K562 (cell line): ENCODE measurements at regions not wholly inside any gene's neighbourhood (a gene's known extent, or its start where the extent isn't known, plus 50 kb on each side); places are given as distances from the start of the nearest gene placed in this dataset.

Experiments
- ATAC-seq: fragments of 200-7000 bp; cut with Tn5 transposase; 3 replicates; pipeline ENCODE4 v1.9.1; 2020; ENCODE audit warnings: moderate library complexity
- BruUV-seq: library from RNA; stranded (reverse); fragments of 400-500 nt; replicated peaks from 2 replicates; lab custom pipeline; 2021; lab: Mats Ljungman, UMichigan
- CTCF ChIA-PET: fragments of 300-600 bp; formaldehyde crosslinking; extraction: SDS; loops from one replicate; lab custom pipeline; 2021; ENCODE audit warnings: low intra/inter-chr PET ratio; lab: Yijun Ruan, JAX
- POLR2A ChIA-PET: fragments of 300-600, 350-650 bp; sonication (Branson Sonifier 250); formaldehyde crosslinking; extraction: SDS; loops from one replicate; lab custom pipeline; 2021; ENCODE audit warnings: antibody characterized with exemption, inconsistent platforms; lab: Yijun Ruan, JAX
- DNase-seq, 4 experiments: peaks; one replicate each; pipeline versions ENCODE4 v3.0.0 to v3.0.0-alpha.2; 2011 to 2018; ENCODE audit warnings: low spot score in 3 of 4, mixed read lengths in 3 of 4; ENCODE audit errors: extremely low read depth in 1 of 4
- FAIRE-seq: peaks from 2 replicates; lab custom pipeline; 2011; peaks lifted over from hg19 to GRCh38; lab: Jason Lieb, UNC
- H2AFZ ChIP-seq: 2 replicates; pipeline ENCODE4 v1.6.0; 2011; ENCODE audit warnings: low read depth, low read length, control low read depth, inconsistent platforms
- H3K27ac ChIP-seq: fragments of 200-600 bp; 3 replicates; pipeline ENCODE4 v1.8.0; 2011; ENCODE audit warnings: low read depth, mild to moderate bottlenecking, control low read depth, inconsistent platforms, low read length, moderate library complexity, mixed read lengths; ENCODE audit errors: extremely low read depth
- H3K27me3 ChIP-seq, 2 experiments: fragments of 300-600 bp in 1 of 2; 2 replicates in 1 of 2; 3 replicates in 1 of 2; pipeline versions ENCODE4 v1.6.0 to v1.8.0; 2011; ENCODE audit warnings: inconsistent platforms in 2 of 2, low read length in 2 of 2, mild to moderate bottlenecking in 1 of 2, mixed read lengths in 1 of 2, moderate library complexity in 1 of 2; ENCODE audit not compliant: control insufficient read depth in 2 of 2, insufficient read depth in 2 of 2
- H3K36me3 ChIP-seq: fragments of 300-600 bp; 3 replicates; pipeline ENCODE4 v1.8.0; 2011; ENCODE audit warnings: mild to moderate bottlenecking, low read length, inconsistent platforms; ENCODE audit not compliant: control insufficient read depth, insufficient read depth
- H3K4me1 ChIP-seq, 2 experiments: fragments of 200-600 bp in 1 of 2; replicated peaks in 1 of 2; 2 replicates in 1 of 2; 3 replicates in 1 of 2; pipeline versions ENCODE4 v1.5.1 to v1.8.0; 2011; ENCODE audit warnings: inconsistent platforms in 2 of 2, low read length in 2 of 2, mild to moderate bottlenecking in 1 of 2, mixed read lengths in 1 of 2, moderate library complexity in 1 of 2; ENCODE audit not compliant: control insufficient read depth in 2 of 2, insufficient read depth in 2 of 2
- H3K4me2 ChIP-seq: 2 replicates; pipeline ENCODE4 v1.6.1; 2011; ENCODE audit warnings: low read length, control low read depth, inconsistent platforms, mixed read lengths; ENCODE audit not compliant: insufficient read depth
- H3K4me3 ChIP-seq: fragments of 200-600 bp; sonication (generic), shearing (Covaris generic); 2 replicates; pipeline ENCODE4 v1.5.1; 2016; ENCODE audit warnings: control low read depth, inconsistent platforms
- H3K79me2 ChIP-seq: fragments of 200-600 bp; 3 replicates; pipeline ENCODE4 v1.8.0; 2011; ENCODE audit warnings: low read length, inconsistent platforms; ENCODE audit not compliant: control insufficient read depth, insufficient read depth
- H3K9ac ChIP-seq, 2 experiments: 2 replicates each; pipeline versions ENCODE4 v1.6.0 to v1.6.1; 2011; ENCODE audit warnings: low read depth in 2 of 2, low read length in 2 of 2, control low read depth in 1 of 2, inconsistent platforms in 1 of 2, mild to moderate bottlenecking in 1 of 2, mixed read lengths in 1 of 2; ENCODE audit not compliant: insufficient read depth in 1 of 2
- H3K9me1 ChIP-seq: one replicate; pipeline ENCODE4 v1.6.0; 2011; ENCODE audit warnings: inconsistent platforms, mild to moderate bottlenecking, low read length, moderate library complexity; ENCODE audit not compliant: control insufficient read depth, insufficient read depth
- H3K9me3 ChIP-seq: replicated peaks from 2 replicates; pipeline ENCODE4 v1.5.1; 2011; ENCODE audit warnings: low read depth, low read length, inconsistent platforms; ENCODE audit not compliant: control insufficient read depth, insufficient read depth
- H4K20me1 ChIP-seq: replicated peaks from 2 replicates; pipeline ENCODE4 v1.6.1; 2011; ENCODE audit warnings: low read length, inconsistent platforms, mixed read lengths; ENCODE audit not compliant: control insufficient read depth, insufficient read depth
- CAMTA2 ChIP-seq: fragments of 250-450 bp; sonication (Bioruptor Pico); conservative IDR thresholded peaks from 2 replicates; pipeline ENCODE4 v1.5.1; 2022
- E2F4 ChIP-seq: sonication (generic); formaldehyde crosslinking; IDR thresholded peaks from 2 replicates; pipeline ENCODE4 v1.8.0; 2022; ENCODE audit warnings: mild to moderate bottlenecking, low read depth, missing genetic modification reagents
- HMG20B ChIP-seq: fragments of 250-450 bp; sonication (Bioruptor Pico); IDR thresholded peaks from 2 replicates; pipeline ENCODE4 v1.5.0; 2021; ENCODE audit warnings: mild to moderate bottlenecking
- MGA ChIP-seq: fragments of 450-650 bp; IDR thresholded peaks from 2 replicates; pipeline ENCODE4 v1.6.1; 2016; ENCODE audit warnings: mild to moderate bottlenecking, moderate library complexity
- ZFP1 ChIP-seq: fragments of 450-650 bp; formaldehyde crosslinking; IDR thresholded peaks from 2 replicates; pipeline ENCODE4 v1.4.0; 2020; ENCODE audit warnings: mild to moderate bottlenecking, mixed read lengths
- ZNF431 ChIP-seq: sonication (generic); formaldehyde crosslinking; IDR thresholded peaks from 2 replicates; pipeline ENCODE4 v1.8.0; 2022; ENCODE audit warnings: mild to moderate bottlenecking, missing genetic modification reagents
- ZNF449 ChIP-seq: fragments of 250-450 bp; sonication (Bioruptor Pico); IDR thresholded peaks from 2 replicates; pipeline ENCODE4 v1.8.0; 2022; ENCODE audit warnings: moderate library complexity, mild to moderate bottlenecking, inconsistent platforms
- ZNF644 ChIP-seq: fragments of 200-800 bp; sonication (Bioruptor generic); IDR thresholded peaks from 2 replicates; pipeline ENCODE4 v1.6.1; 2016; ENCODE audit warnings: low read depth, missing genetic modification characterization, missing compliant biosample characterization
- in situ Hi-C: fragments of 300-500 bp; cut with MboI; formaldehyde crosslinking; loops from 4 replicates; pipeline ENCODE4 v1.15.0; 2018; ENCODE audit warnings: inconsistent platforms, mixed read lengths
- intact Hi-C: fragments of 100-400 bp; cut with micrococcal nuclease; formaldehyde crosslinking; loops from 2 replicates; pipeline ENCODE4 v1.14.2; 2022

DNA sequence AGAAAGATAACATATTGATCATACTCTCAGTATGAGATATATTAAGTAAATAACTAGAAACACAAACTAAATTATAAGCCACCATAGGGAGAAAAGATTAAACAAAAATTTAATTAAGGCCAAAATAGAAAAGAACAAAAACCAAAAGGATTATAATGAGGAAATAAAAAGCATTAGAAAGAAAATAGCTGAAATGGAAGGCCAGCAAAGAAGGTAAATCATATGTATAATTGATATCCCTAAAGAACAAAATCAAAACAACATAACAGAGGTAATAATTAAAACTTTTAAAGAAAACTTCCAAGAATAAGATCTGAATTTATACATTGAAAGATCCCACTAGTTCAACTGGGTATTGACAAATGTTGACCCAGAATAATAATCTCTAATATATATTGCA lies 453.0 kb downstream of the LRRIQ3 start:
- Histone ChIP-seq H3K27ac (no peak overlapping the region), H3K27me3 (no peaks in the 10 kb centered on the region), H3K4me1 (no peaks in the 10 kb centered on the region), H3K4me2 (no peak overlapping the region), H2AFZ (no peak overlapping the region), H3K36me3 (no peaks in the 10 kb centered on the region), H3K79me2 (no peaks in the 10 kb centered on the region), H3K4me3 (no peak overlapping the region), H3K9me1 (no peaks in the 10 kb centered on the region), H4K20me1 (no peaks in the 10 kb centered on the region), H3K9ac (no peak overlapping the region), H3K9me3 (no peaks in the 10 kb centered on the region)
- in situ Hi-C loops (no loop called here), intact Hi-C loops (no loop called here)
- BruUV-seq: no TSS peak
- ATAC-seq: no peak
- CTCF ChIA-PET: no interaction called here
- DNase-seq: no peak
- no peak for FAIRE-seq
- POLR2A ChIA-PET: no interaction called here
- TF ChIP-seq CAMTA2 (CRISPR knock-in tag) (no peak), ZNF644 (tag) (no peak), ZNF449 (no peak), E2F4 (no peak), ZFP1 (no peak), HMG20B (CRISPR knock-in tag) (no peak), MGA (no peak), ZNF431 (CRISPR knock-in tag) (no peak)
